GM04503 (cell line): ENCODE measurements at regions not wholly inside any gene's neighbourhood (a gene's known extent, or its start where the extent isn't known, plus 50 kb on each side); places are given as distances from the start of the nearest gene placed in this dataset.

Experiments
- DNase-seq: peaks from one replicate; pipeline ENCODE4 v3.0.0-alpha.2; 2012; ENCODE audit warnings: low read depth

- DNase-seq, result no peak
These were observed 109.8 kb downstream of the DDX1 start for GRCh38 chr2:15701341-15701907.

- no peak for DNase-seq
These were observed 110.3 kb downstream of the DDX1 start for GRCh38 chr2:15701991-15702390.

GRCh38 chr2:15702452-15702851, 110.8 kb downstream of the DDX1 start:
- DNase-seq, result no peak

GRCh38 chr2:15703365-15703869, 111.7 kb downstream of the DDX1 start:
- DNase-seq, result no peak

- DNase-seq, result no peak
These were observed 112.6 kb downstream of the DDX1 start for GRCh38 chr2:15704086-15704787.

- DNase-seq, result no peak
These were observed 113.1 kb downstream of the DDX1 start for GRCh38 chr2:15704788-15705115.

- DNase-seq, result no peak
These were observed 113.6 kb downstream of the DDX1 start for GRCh38 chr2:15705310-15705709.

GRCh38 chr2:15705839-15706386, 114.2 kb downstream of the DDX1 start:
- DNase-seq, result no peak

GRCh38 chr2:15706424-15706823, 114.8 kb downstream of the DDX1 start:
- no peak for DNase-seq

GRCh38 chr2:15706986-15707632, 115.4 kb downstream of the DDX1 start:
- DNase-seq, result no peak

GRCh38 chr2:15708161-15708560, 116.5 kb downstream of the DDX1 start:
- no peak for DNase-seq

- DNase-seq, result no peak
These were observed 117.5 kb downstream of the DDX1 start for GRCh38 chr2:15708865-15709820.

- DNase-seq, result no peak
These were observed 119.6 kb downstream of the DDX1 start for GRCh38 chr2:15711126-15711860.

GRCh38 chr2:15712551-15713342, 121.1 kb downstream of the DDX1 start:
- DNase-seq, result no peak

GRCh38 chr2:15713475-15713874, 121.8 kb downstream of the DDX1 start:
- no peak for DNase-seq

- DNase-seq, result no peak
These were observed 122.3 kb downstream of the DDX1 start for GRCh38 chr2:15714002-15714401.

- DNase-seq, result no peak
These were observed 122.9 kb downstream of the DDX1 start for GRCh38 chr2:15714609-15715008.

GRCh38 chr2:15715596-15715995, 123.9 kb downstream of the DDX1 start:
- DNase-seq, result no peak

- DNase-seq, result no peak
These were observed 126.7 kb downstream of the DDX1 start for GRCh38 chr2:15718103-15718943.

- DNase-seq, result no peak
These were observed 127.3 kb downstream of the DDX1 start for GRCh38 chr2:15718944-15719323.
